AG09319 (cell line): ENCODE measurements at regions not wholly inside any gene's neighbourhood (a gene's known extent, or its start where the extent isn't known, plus 50 kb on each side); places are given as distances from the start of the nearest gene placed in this dataset.

ENCODE experiments used
- DNase-seq: peaks from one replicate; pipeline ENCODE4 v3.0.0-alpha.2; 2010; ENCODE audit warnings: low read depth; ENCODE audit errors: extremely low read depth
- CTCF ChIP-seq: IDR thresholded peaks from 2 replicates; pipeline ENCODE4 v1.5.1; 2011; ENCODE audit warnings: low read depth, mild to moderate bottlenecking, inconsistent platforms, low read length, moderate library complexity

DNA sequence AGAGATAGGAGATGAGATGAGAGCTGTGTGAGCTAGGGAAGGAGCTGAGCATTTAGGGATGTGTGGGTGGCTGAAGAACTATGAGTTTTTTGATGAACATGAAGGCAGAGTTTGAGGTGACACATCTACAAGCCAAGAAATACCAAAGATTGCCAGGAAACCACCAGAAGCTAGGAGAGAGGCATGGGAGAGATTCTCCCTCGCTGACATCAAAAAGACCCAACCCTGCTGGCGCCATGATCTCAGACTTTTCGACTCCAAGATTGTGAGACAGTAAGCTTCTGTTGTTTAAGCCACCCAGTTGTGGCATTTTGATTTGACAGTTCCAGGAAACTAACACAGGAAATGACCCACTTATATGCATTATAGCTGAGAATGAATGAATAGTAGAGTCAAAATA lies 790.9 kb downstream of the TFAP2A start:
- no peak for TF ChIP-seq CTCF
- no peak for DNase-seq

DNA sequence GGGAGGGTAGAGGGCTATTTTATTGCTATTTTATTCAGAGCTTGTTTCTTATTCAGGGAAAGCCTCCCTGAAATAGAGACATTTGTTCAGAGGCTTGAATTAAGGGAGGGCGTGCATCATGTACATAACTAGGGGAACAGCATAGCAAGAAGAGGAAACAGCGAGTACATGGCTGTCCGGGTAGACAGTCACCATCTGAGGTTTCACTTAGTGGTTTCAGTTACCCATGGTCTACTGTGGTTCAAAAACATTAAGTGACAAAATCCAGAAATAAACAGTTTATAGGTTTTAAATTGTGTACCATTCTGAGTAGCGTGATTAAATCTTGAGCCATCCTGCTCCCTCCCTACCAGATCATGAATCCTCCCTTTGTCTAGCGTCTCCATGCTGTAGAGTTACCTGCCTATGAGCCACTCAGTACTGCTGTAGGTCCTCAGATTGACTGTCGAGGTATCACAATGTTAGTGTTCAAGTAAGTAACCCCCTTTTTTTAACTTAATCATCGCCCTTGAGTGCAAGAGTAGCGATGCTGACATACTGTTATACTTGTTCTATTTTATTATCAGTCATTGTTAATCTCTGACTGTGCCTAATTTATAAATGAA lies 791.5 kb downstream of the TFAP2A start:
- no peak for TF ChIP-seq CTCF
- no peak for DNase-seq

- no peak for DNase-seq
- no peak for TF ChIP-seq CTCF
Measured at GRCh38 chr6:9621276-9621675, 793.6 kb downstream of the TFAP2A start.

- DNase-seq: no peak
Measured at GRCh38 chr6:9620687-9621086, 794.2 kb downstream of the TFAP2A start.

GRCh38 chr6:9620263-9620662 lies 794.6 kb downstream of the TFAP2A start:
- TF ChIP-seq CTCF: no peak
- no peak for DNase-seq

More at GRCh38 chr6:9620687-9621086, 794.2 kb downstream of the TFAP2A start:
- no peak for TF ChIP-seq CTCF

GRCh38 chr6:9614778-9615177 lies 800.1 kb downstream of the TFAP2A start:
- DNase-seq: no peak
- TF ChIP-seq CTCF: no peak

GRCh38 chr6:9612489-9612888 lies 802.4 kb downstream of the TFAP2A start:
- DNase-seq: no peak
- no peak for TF ChIP-seq CTCF
